ENCODE measurements at regions not wholly inside any gene's neighbourhood (a gene's known extent, or its start where the extent isn't known, plus 50 kb on each side); places are given as distances from the start of the nearest gene placed in this dataset.

DNA sequence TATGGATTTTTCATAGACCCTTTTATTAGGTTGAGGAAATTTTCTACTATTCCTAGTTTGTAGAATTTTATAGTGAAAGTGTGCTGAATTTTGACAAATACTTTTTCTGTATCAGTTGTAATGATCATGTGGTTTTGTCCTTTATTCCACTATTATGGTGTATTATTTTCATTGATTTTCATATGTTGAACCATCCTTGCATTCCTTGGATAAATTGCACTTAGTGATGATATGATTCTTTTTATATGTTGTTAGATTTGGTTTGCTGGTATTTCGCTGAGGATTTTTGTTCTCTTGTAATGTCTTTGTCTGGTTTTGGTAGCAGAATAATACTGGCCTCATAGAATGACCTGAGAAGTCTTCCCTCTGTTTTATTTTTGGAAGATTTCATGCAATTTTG lies 140.6 kb upstream of the CDK6 start:
- TF ChIP-seq, protein P1, sequence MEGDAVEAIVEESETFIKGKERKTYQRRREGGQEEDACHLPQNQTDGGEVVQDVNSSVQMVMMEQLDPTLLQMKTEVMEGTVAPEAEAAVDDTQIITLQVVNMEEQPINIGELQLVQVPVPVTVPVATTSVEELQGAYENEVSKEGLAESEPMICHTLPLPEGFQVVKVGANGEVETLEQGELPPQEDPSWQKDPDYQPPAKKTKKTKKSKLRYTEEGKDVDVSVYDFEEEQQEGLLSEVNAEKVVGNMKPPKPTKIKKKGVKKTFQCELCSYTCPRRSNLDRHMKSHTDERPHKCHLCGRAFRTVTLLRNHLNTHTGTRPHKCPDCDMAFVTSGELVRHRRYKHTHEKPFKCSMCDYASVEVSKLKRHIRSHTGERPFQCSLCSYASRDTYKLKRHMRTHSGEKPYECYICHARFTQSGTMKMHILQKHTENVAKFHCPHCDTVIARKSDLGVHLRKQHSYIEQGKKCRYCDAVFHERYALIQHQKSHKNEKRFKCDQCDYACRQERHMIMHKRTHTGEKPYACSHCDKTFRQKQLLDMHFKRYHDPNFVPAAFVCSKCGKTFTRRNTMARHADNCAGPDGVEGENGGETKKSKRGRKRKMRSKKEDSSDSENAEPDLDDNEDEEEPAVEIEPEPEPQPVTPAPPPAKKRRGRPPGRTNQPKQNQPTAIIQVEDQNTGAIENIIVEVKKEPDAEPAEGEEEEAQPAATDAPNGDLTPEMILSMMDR (IDR thresholded peaks at IDR 0.05): no peak
- no peak overlapping the region for H3K27ac ChIP-seq
- no peak for DNase-seq (ENCODE audit: low spot score)
- H3K4me3 ChIP-seq: no peak overlapping the region

DNA sequence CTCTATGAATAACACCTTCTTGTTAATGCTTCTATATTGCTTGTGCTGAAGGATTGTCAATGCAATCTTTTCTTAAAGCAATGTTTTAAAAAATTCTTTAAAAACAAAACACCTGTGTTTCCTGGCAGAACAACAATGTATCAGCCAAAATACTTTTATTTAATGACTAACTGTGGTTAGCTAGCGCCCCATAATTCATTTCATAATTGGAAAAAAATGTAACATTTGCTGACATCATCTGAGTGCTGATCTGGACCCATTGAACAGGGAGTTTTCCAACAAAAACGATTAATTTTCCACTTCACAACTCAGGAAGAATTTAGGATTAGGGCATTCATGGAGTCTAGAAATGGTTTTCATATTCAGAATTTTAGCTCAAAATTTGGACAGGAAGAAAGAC lies 137.6 kb upstream of the CDK6 start:
- TF ChIP-seq, protein P1 (IDR thresholded peaks at IDR 0.05): no peak
- Histone ChIP-seq H3K27ac (no peak overlapping the region), H3K4me3 (no peak overlapping the region)
- no peak for DNase-seq (ENCODE audit: low spot score)

DNA sequence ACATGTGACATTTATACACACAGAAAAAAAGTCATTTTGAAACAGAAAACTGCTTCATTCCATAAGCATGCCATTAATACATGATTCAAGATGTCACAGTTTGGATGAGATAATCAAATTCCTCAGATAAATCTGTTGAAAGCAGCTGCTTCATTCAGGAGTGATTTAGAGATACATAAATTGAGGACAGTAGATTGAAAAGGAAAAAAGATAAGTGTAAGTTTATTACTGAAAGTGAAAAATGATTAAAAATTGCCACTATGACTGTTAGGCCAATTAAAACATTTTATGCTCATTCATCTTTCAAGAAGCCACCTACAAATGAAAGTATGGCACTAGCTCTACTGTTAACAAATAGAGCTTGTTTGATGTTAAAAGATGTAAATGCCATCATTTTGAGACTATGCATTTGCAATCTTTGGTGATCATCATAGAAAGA lies 136.9 kb upstream of the CDK6 start:
- no peak overlapping the region for H3K4me3 ChIP-seq
- DNase-seq (ENCODE audit: low spot score): no peak
- H3K27ac ChIP-seq: no peak overlapping the region
- TF ChIP-seq, protein P1 (IDR thresholded peaks at IDR 0.05): no peak

DNA sequence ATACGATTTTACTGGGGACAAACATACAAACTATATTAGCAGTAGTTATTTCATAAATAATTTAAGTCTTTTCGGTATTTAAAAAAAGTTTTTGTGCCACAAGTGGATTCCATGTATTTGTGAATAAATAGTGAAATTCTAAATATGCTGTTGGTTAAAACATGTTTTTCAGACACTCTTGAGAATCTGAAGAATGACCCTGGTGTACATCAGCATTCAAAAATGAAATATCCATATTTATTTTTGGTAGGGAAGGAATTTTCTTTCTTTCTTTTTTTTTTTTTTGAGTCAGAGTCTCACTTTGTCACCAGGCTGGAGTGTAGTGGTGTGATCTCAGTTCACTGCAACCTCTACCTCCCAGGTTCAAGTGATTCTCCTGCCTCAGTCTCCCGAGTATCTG lies 136.1 kb upstream of the CDK6 start:
- no peak for DNase-seq (ENCODE audit: low spot score)
- TF ChIP-seq, protein P1 (IDR thresholded peaks at IDR 0.05): no peak
- Histone ChIP-seq H3K4me3 (no peak overlapping the region), H3K27ac (no peak overlapping the region)

DNA sequence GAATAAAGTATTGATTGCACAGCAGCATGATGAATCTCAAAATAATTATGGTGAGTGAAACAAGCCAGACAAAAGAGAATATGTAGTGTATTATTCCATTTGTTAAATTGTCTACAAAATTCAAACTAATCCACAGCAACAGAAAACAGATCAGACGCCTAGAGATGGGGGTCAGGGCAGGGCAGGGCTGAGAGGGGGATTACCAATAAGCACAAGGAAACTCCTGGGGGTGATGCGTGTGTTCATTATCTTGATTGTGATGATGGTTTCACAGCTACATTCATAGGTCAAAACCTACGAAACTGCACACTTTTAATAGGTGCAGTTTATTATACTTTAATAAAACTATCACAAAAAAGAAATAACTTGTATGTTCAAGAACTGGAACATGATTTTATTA lies 132.7 kb upstream of the CDK6 start:
- TF ChIP-seq, protein P1 (IDR thresholded peaks at IDR 0.05): no peak
- H3K4me3 ChIP-seq: no peak overlapping the region

DNA sequence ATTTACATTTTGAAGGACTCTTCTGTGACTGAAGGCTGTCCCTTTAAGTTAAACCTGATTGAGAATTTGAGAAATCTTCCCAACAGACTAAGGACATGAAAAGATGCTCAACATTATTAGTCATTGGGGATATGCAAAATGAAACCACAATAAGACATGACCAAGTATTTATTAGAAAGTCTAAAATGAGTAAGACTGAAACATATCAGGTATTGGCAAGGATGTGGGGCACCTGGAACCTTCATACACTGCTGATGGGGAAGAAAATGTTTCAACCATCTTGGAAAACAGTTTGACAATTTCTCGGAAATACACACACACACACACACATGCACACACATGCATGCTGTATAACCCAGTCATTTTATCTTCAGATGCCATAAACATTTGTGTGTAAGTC lies 132.1 kb upstream of the CDK6 start:
- TF ChIP-seq, protein P1 (IDR thresholded peaks at IDR 0.05): no peak
- H3K4me3 ChIP-seq: no peak overlapping the region
- no peak overlapping the region for H3K27ac ChIP-seq
- DNase-seq (ENCODE audit: low spot score): no peak

More for the DNA sequence above, 132.7 kb upstream of the CDK6 start:
- H3K27ac ChIP-seq: no peak overlapping the region
- DNase-seq (ENCODE audit: low spot score): no peak

DNA sequence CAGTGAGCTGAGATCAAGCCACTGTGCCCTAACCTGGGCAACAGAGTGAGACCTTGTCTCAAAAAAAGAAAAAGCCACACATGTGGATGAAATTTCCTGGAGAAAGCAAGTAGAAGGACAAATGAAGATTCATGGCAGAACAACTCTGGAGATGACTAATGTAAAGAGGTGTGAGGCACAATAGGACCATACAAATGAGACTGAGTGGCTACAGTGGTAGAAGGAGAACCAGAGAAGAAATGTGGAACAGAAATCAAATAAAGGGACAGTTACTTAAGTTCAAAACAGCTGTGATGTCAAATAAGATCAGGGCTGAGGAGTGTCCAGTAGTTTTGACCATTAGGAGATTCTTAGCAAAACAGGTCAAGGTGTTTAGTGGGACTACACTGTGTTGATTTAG lies 130.9 kb upstream of the CDK6 start:
- no peak overlapping the region for H3K27ac ChIP-seq
- TF ChIP-seq, protein P1 (IDR thresholded peaks at IDR 0.05): no peak
- DNase-seq (ENCODE audit: low spot score): no peak
- no peak overlapping the region for H3K4me3 ChIP-seq

All from coronary artery (tissue), 2 donors.